SU-DHL-6 (cell line): ENCODE measurements at regions not wholly inside any gene's neighbourhood (a gene's known extent, or its start where the extent isn't known, plus 50 kb on each side); places are given as distances from the start of the nearest gene placed in this dataset.

Experiments used
- H2AFZ ChIP-seq: fragments of 200-600 bp; sonication (generic); 2 replicates; pipeline ENCODE4 v1.6.1; 2014; ENCODE audit warnings: low read depth, mild to moderate bottlenecking, moderate library complexity, mixed read lengths, antibody characterized with exemption, low read length; ENCODE audit not compliant: severe bottlenecking
- H3F3A ChIP-seq: fragments of 200-600 bp; shearing (Covaris generic); 2 replicates; pipeline ENCODE4 v1.6.0; 2016; ENCODE audit warnings: antibody characterized with exemption, mild to moderate bottlenecking; ENCODE audit not compliant: insufficient read depth
- H3K27ac ChIP-seq: fragments of 200-600 bp; sonication (generic); 2 replicates; pipeline ENCODE4 v1.5.1; 2016; ENCODE audit warnings: low read depth, mild to moderate bottlenecking, low read length, moderate library complexity, mixed read lengths
- H3K27me3 ChIP-seq: fragments of 200-600 bp; sonication (generic), shearing (Covaris generic); 2 replicates; pipeline ENCODE4 v1.6.0; 2014; ENCODE audit warnings: mild to moderate bottlenecking, low read length
- H3K36me3 ChIP-seq: fragments of 200-600 bp; sonication (generic); 2 replicates; pipeline ENCODE4 v1.6.1; 2014; ENCODE audit warnings: mild to moderate bottlenecking, low read length, mixed read lengths
- H3K4me2 ChIP-seq: fragments of 300-600, 200-600 bp; shearing (Covaris generic), sonication (generic); 2 replicates; pipeline ENCODE4 v1.6.0; 2014; ENCODE audit warnings: low read length, low read depth, mild to moderate bottlenecking; ENCODE audit not compliant: poor library complexity, severe bottlenecking
- H3K4me3 ChIP-seq: fragments of 200-600 bp; sonication (generic); 2 replicates; pipeline ENCODE4 v1.5.1; 2014; ENCODE audit warnings: antibody characterized with exemption, low read length, mild to moderate bottlenecking, mixed read lengths; ENCODE audit not compliant: insufficient read depth, poor library complexity, severe bottlenecking
- H3K79me2 ChIP-seq: fragments of 200-600 bp; sonication (generic); 2 replicates; pipeline ENCODE4 v1.6.1; 2014; ENCODE audit warnings: mild to moderate bottlenecking, low read length, moderate library complexity; ENCODE audit not compliant: insufficient read depth
- H3K9ac ChIP-seq: fragments of 200-600 bp; sonication (generic); 2 replicates; pipeline ENCODE4 v1.7.0; 2014; ENCODE audit warnings: mild to moderate bottlenecking, low read length
- H3K9me2 ChIP-seq: fragments of 200-600 bp; sonication (generic); replicated peaks from 2 replicates; pipeline ENCODE4 v1.6.1; 2014; ENCODE audit warnings: low read length; ENCODE audit not compliant: insufficient read depth
- H3K9me3 ChIP-seq: fragments of 200-600 bp; sonication (generic); 2 replicates; pipeline ENCODE4 v1.6.1; 2014; ENCODE audit warnings: low read length, mixed read lengths; ENCODE audit not compliant: insufficient read depth
- H4K20me1 ChIP-seq: fragments of 200-600 bp; sonication (generic); 2 replicates; pipeline ENCODE4 v1.6.1; 2014; ENCODE audit warnings: low read depth, mild to moderate bottlenecking, antibody characterized with exemption, low read length, moderate library complexity, mixed read lengths
- CTCF ChIP-seq: fragments of 200-600 bp; sonication (generic); IDR thresholded peaks from one replicate; pipeline ENCODE4 v1.5.1; 2017; ENCODE audit warnings: antibody characterized with exemption, mild to moderate bottlenecking, low read length, moderate library complexity; ENCODE audit not compliant: insufficient read depth, poor library complexity, severe bottlenecking
- EZH2phosphoT487 ChIP-seq: fragments of 200-600 bp; sonication (generic), shearing (Covaris generic); conservative IDR thresholded peaks from 2 replicates; pipeline ENCODE4 v1.6.1; 2018; ENCODE audit warnings: mild to moderate bottlenecking, antibody characterized with exemption, low read length, moderate library complexity, mixed read lengths

- H3K27me3 ChIP-seq = no peaks in the 10 kb centered on the region
- TF ChIP-seq CTCF (no peak), EZH2phosphoT487 (no peak)
- no peak overlapping the region for H2AFZ ChIP-seq
- H3K4me3 ChIP-seq = no peak overlapping the region
- no peak overlapping the region for H3K4me2 ChIP-seq
- H3K36me3 ChIP-seq = no peaks in the 10 kb centered on the region
- H3K9me2 ChIP-seq = no peaks in the 10 kb centered on the region
- no peaks in the 10 kb centered on the region for H3K79me2 ChIP-seq
- no peak overlapping the region for H3K9ac ChIP-seq
- H3K27ac ChIP-seq = no peak overlapping the region
- H3K9me3 ChIP-seq = no peaks in the 10 kb centered on the region
- H3F3A ChIP-seq = no peaks in the 10 kb centered on the region
- H4K20me1 ChIP-seq = no peaks in the 10 kb centered on the region
These were observed 671.6 kb upstream of the SGO1 start for GRCh38 chr3:20857636-20858035.

- TF ChIP-seq EZH2phosphoT487 (no peak), CTCF (no peak)
These were observed 667.9 kb upstream of the SGO1 start for GRCh38 chr3:20853890-20854289.

GRCh38 chr3:20852712-20853111 lies 666.7 kb upstream of the SGO1 start:
- H3K4me2 ChIP-seq = no peak overlapping the region
- no peaks in the 10 kb centered on the region for H3F3A ChIP-seq
- no peak overlapping the region for H3K9ac ChIP-seq
- H4K20me1 ChIP-seq = no peaks in the 10 kb centered on the region
- TF ChIP-seq CTCF (no peak), EZH2phosphoT487 (no peak)
- H3K79me2 ChIP-seq = no peaks in the 10 kb centered on the region
- H2AFZ ChIP-seq = no peak overlapping the region
- no peaks in the 10 kb centered on the region for H3K9me3 ChIP-seq
- no peaks in the 10 kb centered on the region for H3K36me3 ChIP-seq
- no peak overlapping the region for H3K27ac ChIP-seq
- no peak overlapping the region for H3K4me3 ChIP-seq
- H3K9me2 ChIP-seq = no peaks in the 10 kb centered on the region
- H3K27me3 ChIP-seq = no peaks in the 10 kb centered on the region

More at GRCh38 chr3:20853890-20854289, 667.9 kb upstream of the SGO1 start:
- H3K36me3 ChIP-seq = no peaks in the 10 kb centered on the region
- H4K20me1 ChIP-seq = no peaks in the 10 kb centered on the region
- H3F3A ChIP-seq = no peaks in the 10 kb centered on the region
- no peak overlapping the region for H3K9ac ChIP-seq
- no peak overlapping the region for H3K4me2 ChIP-seq
- no peak overlapping the region for H3K27ac ChIP-seq
- no peak overlapping the region for H2AFZ ChIP-seq
- H3K27me3 ChIP-seq = no peaks in the 10 kb centered on the region
- no peaks in the 10 kb centered on the region for H3K9me3 ChIP-seq
- H3K4me3 ChIP-seq = no peak overlapping the region
- H3K9me2 ChIP-seq = no peaks in the 10 kb centered on the region
- no peaks in the 10 kb centered on the region for H3K79me2 ChIP-seq
